Activated CD4-positive, alpha-beta T cell treated with anti-CD3 and anti-CD28 coated beads, Interleukin-2, amount 10 ng/mL, durations not matched to agents 24 days and 14 days (primary cell): ENCODE measurements at regions not wholly inside any gene's neighbourhood (a gene's known extent, or its start where the extent isn't known, plus 50 kb on each side); places are given as distances from the start of the nearest gene placed in this dataset.

Experiments used
- DNase-seq: peaks from one replicate; pipeline ENCODE4 v3.0.0; 2022
- H3K27ac Mint-ChIP-seq: one replicate; pipeline ENCODE4 v1.8.0; 2022; ENCODE audit warnings: mild to moderate bottlenecking, mixed read lengths
- H3K27me3 Mint-ChIP-seq: one replicate; pipeline ENCODE4 v1.8.0; 2022; ENCODE audit warnings: mixed read lengths
- H3K36me3 Mint-ChIP-seq: one replicate; pipeline ENCODE4 v1.8.0; 2022; ENCODE audit warnings: low read depth, mild to moderate bottlenecking, mixed read lengths
- H3K4me1 Mint-ChIP-seq: one replicate; pipeline ENCODE4 v1.8.0; 2021; ENCODE audit warnings: mixed read lengths
- H3K4me3 Mint-ChIP-seq: one replicate; pipeline ENCODE4 v1.8.0; 2022; ENCODE audit warnings: mild to moderate bottlenecking, moderate library complexity, mixed read lengths
- H3K9me3 Mint-ChIP-seq: one replicate; pipeline ENCODE4 v1.8.0; 2021; ENCODE audit warnings: mixed read lengths
- intact Hi-C: fragments of 100-400 bp; cut with micrococcal nuclease; formaldehyde crosslinking; loops from one replicate; pipeline ENCODE4 v1.15.1; 2023

GRCh38 chr13:79791471-79792042, 310.6 kb downstream of the NDFIP2 start:
- intact Hi-C loops = no loop called here
- no peak for DNase-seq
- no peak overlapping the region for H3K4me3 Mint-ChIP-seq
- no peaks in the 10 kb centered on the region for H3K27me3 Mint-ChIP-seq
- H3K27ac Mint-ChIP-seq = no peak overlapping the region
- H3K9me3 Mint-ChIP-seq = no peaks in the 10 kb centered on the region
- H3K36me3 Mint-ChIP-seq = no peaks in the 10 kb centered on the region
- no peaks in the 10 kb centered on the region for H3K4me1 Mint-ChIP-seq

- intact Hi-C loops = no loop called here
Measured at GRCh38 chr13:79786176-79786575, 305.2 kb downstream of the NDFIP2 start.

GRCh38 chr13:79782541-79783205, 301.7 kb downstream of the NDFIP2 start:
- intact Hi-C loops = no loop called here
- Mint-ChIP-seq H3K27ac (no peak overlapping the region), H3K4me1 (no peaks in the 10 kb centered on the region), H3K36me3 (no peaks in the 10 kb centered on the region), H3K9me3 (no peaks in the 10 kb centered on the region), H3K4me3 (no peak overlapping the region), H3K27me3 (no peaks in the 10 kb centered on the region)
- no peak for DNase-seq

More at GRCh38 chr13:79786176-79786575, 305.2 kb downstream of the NDFIP2 start:
- Mint-ChIP-seq H3K4me1 (no peaks in the 10 kb centered on the region), H3K27ac (no peak overlapping the region), H3K4me3 (no peak overlapping the region), H3K9me3 (no peaks in the 10 kb centered on the region), H3K36me3 (no peaks in the 10 kb centered on the region), H3K27me3 (no peaks in the 10 kb centered on the region)
- no peak for DNase-seq

- H3K9me3 Mint-ChIP-seq = no peaks in the 10 kb centered on the region
- no peak for DNase-seq
- intact Hi-C loops = no loop called here
- no peaks in the 10 kb centered on the region for H3K27me3 Mint-ChIP-seq
- no peak overlapping the region for H3K27ac Mint-ChIP-seq
- no peak overlapping the region for H3K4me3 Mint-ChIP-seq
- no peaks in the 10 kb centered on the region for H3K4me1 Mint-ChIP-seq
- no peaks in the 10 kb centered on the region for H3K36me3 Mint-ChIP-seq
Measured at GRCh38 chr13:79781829-79782540, 301.0 kb downstream of the NDFIP2 start.

- no peaks in the 10 kb centered on the region for H3K36me3 Mint-ChIP-seq
- intact Hi-C loops = no loop called here
- no peaks in the 10 kb centered on the region for H3K27me3 Mint-ChIP-seq
- no peak overlapping the region for H3K4me3 Mint-ChIP-seq
- DNase-seq = no peak
- H3K4me1 Mint-ChIP-seq = no peaks in the 10 kb centered on the region
- H3K9me3 Mint-ChIP-seq = no peaks in the 10 kb centered on the region
- H3K27ac Mint-ChIP-seq = no peak overlapping the region
Measured at GRCh38 chr13:79780240-79780639, 299.3 kb downstream of the NDFIP2 start.

GRCh38 chr13:79779761-79780160, 298.8 kb downstream of the NDFIP2 start:
- H3K36me3 Mint-ChIP-seq = no peaks in the 10 kb centered on the region
- no peak overlapping the region for H3K27ac Mint-ChIP-seq
- H3K9me3 Mint-ChIP-seq = no peaks in the 10 kb centered on the region
- intact Hi-C loops = no loop called here
- DNase-seq = no peak
- no peaks in the 10 kb centered on the region for H3K27me3 Mint-ChIP-seq
- H3K4me3 Mint-ChIP-seq = no peak overlapping the region
- no peaks in the 10 kb centered on the region for H3K4me1 Mint-ChIP-seq

- intact Hi-C loops = no loop called here
- no peak for DNase-seq
- no peaks in the 10 kb centered on the region for H3K36me3 Mint-ChIP-seq
- no peaks in the 10 kb centered on the region for H3K9me3 Mint-ChIP-seq
- no peak overlapping the region for H3K4me3 Mint-ChIP-seq
- H3K4me1 Mint-ChIP-seq = no peaks in the 10 kb centered on the region
- H3K27me3 Mint-ChIP-seq = no peaks in the 10 kb centered on the region
- H3K27ac Mint-ChIP-seq = no peak overlapping the region
Measured at GRCh38 chr13:79778741-79779460, 297.9 kb downstream of the NDFIP2 start.

GRCh38 chr13:79777504-79777903, 296.5 kb downstream of the NDFIP2 start:
- Mint-ChIP-seq H3K9me3 (no peaks in the 10 kb centered on the region), H3K27me3 (no peaks in the 10 kb centered on the region), H3K36me3 (no peaks in the 10 kb centered on the region), H3K4me3 (no peak overlapping the region), H3K4me1 (no peaks in the 10 kb centered on the region), H3K27ac (no peak overlapping the region)
- intact Hi-C loops = no loop called here
- DNase-seq = no peak

- DNase-seq = no peak
- intact Hi-C loops = no loop called here
- H3K36me3 Mint-ChIP-seq = no peaks in the 10 kb centered on the region
- no peaks in the 10 kb centered on the region for H3K9me3 Mint-ChIP-seq
- no peak overlapping the region for H3K27ac Mint-ChIP-seq
- no peaks in the 10 kb centered on the region for H3K27me3 Mint-ChIP-seq
- H3K4me1 Mint-ChIP-seq = no peaks in the 10 kb centered on the region
- no peak overlapping the region for H3K4me3 Mint-ChIP-seq
Measured at GRCh38 chr13:79776531-79777295, 295.8 kb downstream of the NDFIP2 start.

GRCh38 chr13:79775830-79776229, 294.9 kb downstream of the NDFIP2 start:
- no peak for DNase-seq
- Mint-ChIP-seq H3K4me3 (no peak overlapping the region), H3K36me3 (no peaks in the 10 kb centered on the region), H3K27ac (no peak overlapping the region), H3K27me3 (no peaks in the 10 kb centered on the region), H3K9me3 (peaks cover 6% of the 10 kb centered on the region), H3K4me1 (peaks cover 4% of the 10 kb centered on the region)
- intact Hi-C loops = no loop called here

- Mint-ChIP-seq H3K9me3 (peaks cover 6% of the 10 kb centered on the region), H3K27ac (no peak overlapping the region), H3K27me3 (no peaks in the 10 kb centered on the region), H3K4me1 (peaks cover 4% of the 10 kb centered on the region), H3K4me3 (no peak overlapping the region), H3K36me3 (no peaks in the 10 kb centered on the region)
- intact Hi-C loops = no loop called here
- DNase-seq = no peak
Measured at GRCh38 chr13:79772811-79773210, 291.9 kb downstream of the NDFIP2 start.

GRCh38 chr13:79771493-79771892, 290.5 kb downstream of the NDFIP2 start:
- H3K9me3 Mint-ChIP-seq = peaks cover 6% of the 10 kb centered on the region
- intact Hi-C loops = no loop called here
- no peak overlapping the region for H3K4me3 Mint-ChIP-seq
- no peaks in the 10 kb centered on the region for H3K36me3 Mint-ChIP-seq
- DNase-seq = no peak
- no peaks in the 10 kb centered on the region for H3K27me3 Mint-ChIP-seq
- H3K4me1 Mint-ChIP-seq = peaks cover 4% of the 10 kb centered on the region
- H3K27ac Mint-ChIP-seq = no peak overlapping the region

GRCh38 chr13:79770056-79770455, 289.1 kb downstream of the NDFIP2 start:
- no peak for DNase-seq
- no peaks in the 10 kb centered on the region for H3K27me3 Mint-ChIP-seq
- peaks cover 4% of the 10 kb centered on the region for H3K4me1 Mint-ChIP-seq
- peaks cover 6% of the 10 kb centered on the region for H3K9me3 Mint-ChIP-seq
- intact Hi-C loops = no loop called here
- H3K27ac Mint-ChIP-seq = no peak overlapping the region
- H3K36me3 Mint-ChIP-seq = no peaks in the 10 kb centered on the region
- H3K4me3 Mint-ChIP-seq = no peak overlapping the region
